IMR-90 (cell line): ENCODE measurements at regions not wholly inside any gene's neighbourhood (a gene's known extent, or its start where the extent isn't known, plus 50 kb on each side); places are given as distances from the start of the nearest gene placed in this dataset.
A peak's percentile ranks its signal among the peaks of the same experiment; 100 is the strongest.
"Not testable (repeated sequence)": the region's sequence is repeated elsewhere in the genome, so short reads cannot be mapped to it uniquely, and the experiment has no call there.

ENCODE experiments used
- ATAC-seq: fragments of 200-7000 bp; cut with Tn5 transposase; 2 replicates; pipeline ENCODE4 v1.9.1; 2020; ENCODE audit warnings: low read depth, mild to moderate bottlenecking, moderate library complexity
- BruUV-seq: library from RNA; stranded (reverse); fragments of 400-500 nt; replicated peaks from 2 replicates; lab custom pipeline; 2021; lab: Mats Ljungman, UMichigan
- CTCF ChIA-PET: fragments of 300-600 bp; formaldehyde crosslinking; extraction: SDS; loops from one replicate; lab custom pipeline; 2021; ENCODE audit warnings: antibody characterized with exemption; lab: Yijun Ruan, JAX
- POLR2A ChIA-PET: fragments of 300-600 bp; sonication (Branson Sonifier 250); formaldehyde crosslinking; loops from one replicate; lab custom pipeline; 2022; ENCODE audit warnings: antibody characterized with exemption; ENCODE audit not compliant: unreplicated experiment; lab: Charles Lee
- DNase-seq: peaks from one replicate; pipeline ENCODE4 v3.0.0; 2013
- H2AFZ ChIP-seq: replicated peaks from 2 replicates; pipeline ENCODE3; 2013; ENCODE audit warnings: low read length, mild to moderate bottlenecking; ENCODE audit not compliant: poor library complexity
- H2AK5ac ChIP-seq: 2 replicates; pipeline ENCODE4 v1.6.1; 2013; ENCODE audit warnings: low read depth, low read length, inconsistent platforms
- H2AK9ac ChIP-seq: replicated peaks from 2 replicates; pipeline ENCODE3; 2013; ENCODE audit warnings: mild to moderate bottlenecking, low read depth, low read length, moderate library complexity; ENCODE audit not compliant: poor library complexity
- H2BK120ac ChIP-seq: 2 replicates; pipeline ENCODE4 v1.6.1; 2013; ENCODE audit warnings: low read depth, low read length, inconsistent platforms
- H2BK15ac ChIP-seq: 3 replicates; pipeline ENCODE4 v1.6.1; 2013; ENCODE audit warnings: low read depth, low read length, inconsistent platforms
- H2BK20ac ChIP-seq: 2 replicates; pipeline ENCODE4 v1.6.1; 2013; ENCODE audit warnings: low read depth, mild to moderate bottlenecking, inconsistent platforms, low read length, moderate library complexity
- H2BK5ac ChIP-seq: 2 replicates; pipeline ENCODE4 v1.6.1; 2013; ENCODE audit warnings: mild to moderate bottlenecking, low read depth, low read length, inconsistent platforms; ENCODE audit not compliant: poor library complexity, severe bottlenecking
- H3K14ac ChIP-seq: replicated peaks from 2 replicates; pipeline ENCODE4 v1.6.1; 2013; ENCODE audit warnings: low read depth, low read length, inconsistent platforms
- H3K18ac ChIP-seq: 2 replicates; pipeline ENCODE4 v1.6.1; 2013; ENCODE audit warnings: low read depth, low read length, control low read depth
- H3K23ac ChIP-seq: 2 replicates; pipeline ENCODE4 v1.6.1; 2013; ENCODE audit warnings: low read depth, low read length, inconsistent platforms
- H3K27ac ChIP-seq: 2 replicates; pipeline ENCODE4 v1.5.1; 2013; ENCODE audit warnings: mild to moderate bottlenecking, control low read depth, low read length; ENCODE audit not compliant: insufficient read depth
- H3K27me3 ChIP-seq: 2 replicates; pipeline ENCODE4 v1.6.1; 2013; ENCODE audit warnings: low read length; ENCODE audit not compliant: control insufficient read depth, insufficient read depth
- H3K36me3 ChIP-seq: 2 replicates; pipeline ENCODE4 v1.6.1; 2013; ENCODE audit warnings: low read length, mixed read lengths; ENCODE audit not compliant: control insufficient read depth, insufficient read depth
- H3K4ac ChIP-seq: 2 replicates; pipeline ENCODE4 v1.6.1; 2013; ENCODE audit warnings: low read depth, low read length, inconsistent platforms
- H3K4me1 ChIP-seq: 2 replicates; pipeline ENCODE4 v1.6.1; 2013; ENCODE audit warnings: low read length, mixed read lengths; ENCODE audit not compliant: control insufficient read depth, insufficient read depth
- H3K4me2 ChIP-seq: 2 replicates; pipeline ENCODE4 v1.6.1; 2013; ENCODE audit warnings: low read depth, mild to moderate bottlenecking, control low read depth, low read length, moderate library complexity
- H3K4me3 ChIP-seq: 2 replicates; pipeline ENCODE4 v1.5.1; 2013; ENCODE audit warnings: low read depth, mild to moderate bottlenecking, control low read depth, low read length, moderate library complexity; ENCODE audit not compliant: insufficient read depth
- H3K56ac ChIP-seq: 2 replicates; pipeline ENCODE4 v1.6.1; 2013; ENCODE audit warnings: low read length, inconsistent platforms; ENCODE audit not compliant: insufficient read depth; ENCODE audit errors: extremely low read depth
- H3K79me1 ChIP-seq, 2 experiments: 2 replicates each; pipeline ENCODE4 v1.6.1; 2013; ENCODE audit warnings: low read length in 2 of 2, inconsistent platforms in 1 of 2, low read depth in 1 of 2
- H3K9ac ChIP-seq: 2 replicates; pipeline ENCODE4 v1.6.1; 2013; ENCODE audit warnings: low read depth, low read length, control low read depth
- H3K9me1 ChIP-seq: 2 replicates; pipeline ENCODE4 v1.6.1; 2013; ENCODE audit warnings: low read length, inconsistent platforms; ENCODE audit not compliant: insufficient read depth
- H3K9me3 ChIP-seq: 2 replicates; pipeline ENCODE4 v1.6.1; 2013; ENCODE audit warnings: low read length; ENCODE audit not compliant: control insufficient read depth, insufficient read depth
- H4K20me1 ChIP-seq: 2 replicates; pipeline ENCODE4 v1.6.1; 2013; ENCODE audit warnings: low read length, inconsistent platforms; ENCODE audit not compliant: insufficient read depth
- H4K5ac ChIP-seq: 2 replicates; pipeline ENCODE4 v1.6.1; 2013; ENCODE audit warnings: mild to moderate bottlenecking, low read depth, low read length, control low read depth
- H4K8ac ChIP-seq, 2 experiments: 2 replicates each; pipeline ENCODE4 v1.6.1; 2013; ENCODE audit warnings: low read depth in 2 of 2, low read length in 2 of 2, control low read depth in 1 of 2, inconsistent platforms in 1 of 2
- H4K91ac ChIP-seq: 2 replicates; pipeline ENCODE4 v1.6.1; 2013; ENCODE audit warnings: low read depth, low read length, inconsistent platforms; ENCODE audit not compliant: insufficient read depth
- CHD1 ChIP-seq: IDR thresholded peaks from 2 replicates; pipeline ENCODE4 v1.6.1; 2012; ENCODE audit warnings: low read depth, low read length, improper control_type of control experiment
- WGBS, 2 experiments: methylation state at CpG; one replicate each; pipeline versions ENCODE4 v1.1.5 to v1.1.7; 2013; ENCODE audit warnings: missing lambda C conversion rate in 2 of 2; ENCODE audit not compliant: insufficient read length in 1 of 2; ENCODE audit errors: extremely low coverage in 2 of 2; 5-methylcytosine and 5-hydroxymethylcytosine counted together
- dilution Hi-C: fragments of 300-500 bp; cut with HindIII; formaldehyde crosslinking; loops from one replicate; pipeline ENCODE4 v1.14.3; 2018; ENCODE audit warnings: low sequenced_read_pairs; ENCODE audit not compliant: unreplicated experiment
- in situ Hi-C: fragments of 300-500 bp; cut with MboI; formaldehyde crosslinking; loops from 3 replicates; pipeline ENCODE4 v1.14.3; 2019; ENCODE audit warnings: low sequenced_read_pairs, inconsistent platforms, mixed read lengths
- intact Hi-C: fragments of 100-400 bp; cut with micrococcal nuclease; formaldehyde crosslinking; loops from 2 replicates; pipeline ENCODE4 v1.10.0; 2022
- TF ChIP-seq, protein P1 (sequence below): fragments of 150-350 bp; IDR thresholded peaks from 2 replicates; pipeline ENCODE4 v1.6.1; 2016; ENCODE audit warnings: low read depth, mild to moderate bottlenecking, low read length, moderate library complexity, borderline replicate concordance

DNA sequence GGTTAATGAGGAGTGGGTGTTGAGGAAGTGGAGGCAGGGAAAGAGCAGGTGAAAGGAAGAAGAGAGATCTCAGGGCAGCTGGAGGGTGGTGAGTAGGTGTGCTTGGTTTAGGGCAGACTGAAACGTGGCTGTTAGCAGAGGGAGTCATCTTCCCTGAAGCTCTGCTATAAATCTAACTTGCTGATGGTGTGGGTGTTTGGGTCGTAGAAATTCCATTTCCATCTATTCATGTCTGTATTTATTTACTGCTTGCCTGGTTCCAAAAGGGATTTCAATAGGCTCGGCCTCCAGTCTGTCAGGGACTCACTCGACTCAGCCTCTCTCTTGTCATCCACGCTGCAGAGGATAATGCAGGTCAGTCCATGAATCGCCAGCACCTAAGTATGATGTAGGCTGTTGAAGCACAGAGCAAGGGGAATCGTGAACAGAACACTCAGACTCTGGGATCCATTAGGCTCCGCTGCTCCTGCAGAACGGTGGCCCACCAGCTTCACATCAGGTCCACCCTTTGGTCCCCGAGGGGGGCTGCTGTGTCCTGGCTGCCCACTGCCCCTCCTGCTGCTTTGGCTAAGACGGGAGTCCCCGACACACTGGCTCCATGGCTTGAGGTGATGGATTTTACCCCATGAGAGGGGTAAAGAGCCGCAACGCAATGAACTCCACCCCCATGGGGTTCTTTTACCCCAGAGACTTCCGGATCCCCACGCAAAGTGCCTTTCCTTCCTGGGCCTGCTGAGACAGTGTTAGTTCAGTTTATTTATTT is 156.2 kb downstream of the RHOU start:
- Histone ChIP-seq H3K9me3 (no peaks in the 10 kb centered on the region), H2BK5ac (no peak overlapping the region), H3K56ac (no peak overlapping the region), H4K91ac (no peak overlapping the region), H2AK9ac (no peak overlapping the region), H3K4me2 (peak overlapping the region; percentile 31; the same call in 1 of the 2 replicates), H2AFZ (no peak overlapping the region), H2BK20ac (no peak overlapping the region), H3K27ac (no peak overlapping the region), H3K4me1 (peaks cover 4% of the 10 kb centered on the region; the same call in 1 of the 2 replicates), H3K23ac (no peak overlapping the region), H3K27me3 (peaks cover 9% of the 10 kb centered on the region), H3K9ac (no peak overlapping the region), H3K4ac (no peak overlapping the region), H2BK15ac (no peak overlapping the region), H4K5ac (no peak overlapping the region; the same call in 1 of the 2 replicates), H3K18ac (0 out of 2 replicates have a peak overlapping the region, but pooled peaks have one; percentile 8), H4K8ac (no peak overlapping the region), H3K4me3 (no peak overlapping the region), H2BK120ac (no peak overlapping the region), H3K36me3 (no peaks in the 10 kb centered on the region), H4K20me1 (no peaks in the 10 kb centered on the region), H3K9me1 (no peaks in the 10 kb centered on the region), H3K79me1 (no peaks in the 10 kb centered on the region), H3K14ac (no peak overlapping the region), H2AK5ac (no peak overlapping the region)
- POLR2A ChIA-PET = interaction anchor here (1.1 kb wide), 1 partner anchor 9 kb away, joined by 3 read pairs; no protein-coding TSS in a partner anchor
- dilution Hi-C loops = no loop called here
- WGBS, 2 experiments = 60% methylated on average over 3 of the region's 16 CpGs; no CpG with 5 or more reads in 1 of the 2 experiments
- intact Hi-C loops = no loop called here
- DNase-seq (peak; percentile 65), ATAC-seq (peak; percentile 66)
- no TSS peak for BruUV-seq
- CTCF ChIA-PET = no interaction called here
- TF ChIP-seq, protein P1, sequence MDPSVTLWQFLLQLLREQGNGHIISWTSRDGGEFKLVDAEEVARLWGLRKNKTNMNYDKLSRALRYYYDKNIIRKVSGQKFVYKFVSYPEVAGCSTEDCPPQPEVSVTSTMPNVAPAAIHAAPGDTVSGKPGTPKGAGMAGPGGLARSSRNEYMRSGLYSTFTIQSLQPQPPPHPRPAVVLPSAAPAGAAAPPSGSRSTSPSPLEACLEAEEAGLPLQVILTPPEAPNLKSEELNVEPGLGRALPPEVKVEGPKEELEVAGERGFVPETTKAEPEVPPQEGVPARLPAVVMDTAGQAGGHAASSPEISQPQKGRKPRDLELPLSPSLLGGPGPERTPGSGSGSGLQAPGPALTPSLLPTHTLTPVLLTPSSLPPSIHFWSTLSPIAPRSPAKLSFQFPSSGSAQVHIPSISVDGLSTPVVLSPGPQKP = no peak
- TF ChIP-seq CHD1 = no peak
- in situ Hi-C loops = no loop called here

DNA sequence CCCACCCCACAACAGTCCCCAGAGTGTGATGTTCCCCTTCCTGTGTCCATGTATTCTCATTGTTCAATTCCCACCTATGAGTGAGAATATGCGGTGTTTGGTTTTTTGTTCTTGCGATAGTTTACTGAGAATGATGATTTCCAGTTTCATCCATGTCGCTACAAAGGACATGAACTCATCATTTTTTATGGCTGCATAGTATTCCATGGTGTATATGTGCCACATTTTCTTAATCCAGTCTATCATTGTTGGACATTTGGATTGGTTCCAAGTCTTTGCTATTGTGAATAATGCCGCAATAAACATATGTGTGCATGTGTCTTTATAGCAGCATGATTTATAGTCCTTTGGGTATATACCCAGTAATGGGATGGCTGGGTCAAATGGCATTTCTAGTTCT is 156.9 kb downstream of the RHOU start:
- dilution Hi-C loops, CTCF ChIA-PET: not testable (repeated sequence)
- no CpG with 5 or more reads among the region's 4 CpGs for WGBS, 2 experiments

More for the DNA sequence above, 156.9 kb downstream of the RHOU start:
- H4K91ac ChIP-seq, H2AK9ac ChIP-seq, H3K14ac ChIP-seq, H3K23ac ChIP-seq, H2BK5ac ChIP-seq, H3K56ac ChIP-seq, H3K4me1 ChIP-seq, H3K36me3 ChIP-seq, intact Hi-C loops, POLR2A ChIA-PET, H3K4ac ChIP-seq, H4K5ac ChIP-seq, H2AFZ ChIP-seq, H3K4me3 ChIP-seq, H3K27ac ChIP-seq, in situ Hi-C loops, H2BK20ac ChIP-seq, H2AK5ac ChIP-seq, H2BK120ac ChIP-seq, BruUV-seq, H3K27me3 ChIP-seq, H2BK15ac ChIP-seq, H3K79me1 ChIP-seq, H3K9me1 ChIP-seq, H3K4me2 ChIP-seq, H3K9me3 ChIP-seq, H4K20me1 ChIP-seq, H3K9ac ChIP-seq, H4K8ac ChIP-seq, DNase-seq, ATAC-seq, H3K18ac ChIP-seq: not testable (repeated sequence)
